ENCODE measurements at regions not wholly inside any gene's neighbourhood (a gene's known extent, or its start where the extent isn't known, plus 50 kb on each side); places are given as distances from the start of the nearest gene placed in this dataset.

- no peak for TF ChIP-seq ARNTL (CRISPR knock-in tag; IDR thresholded peaks at IDR 0.05; ENCODE audit: borderline replicate concordance, low read depth)
- TF ChIP-seq TOX (CRISPR knock-in tag; IDR thresholded peaks at IDR 0.05; ENCODE audit: borderline replicate concordance) = no peak
- TF ChIP-seq PATZ1 (CRISPR knock-in tag; IDR thresholded peaks at IDR 0.05; ENCODE audit: borderline replicate concordance) = no peak
- no peak for TF ChIP-seq PPARA (CRISPR knock-in tag; IDR thresholded peaks at IDR 0.05; ENCODE audit: borderline replicate concordance)
- TF ChIP-seq, protein P1, sequence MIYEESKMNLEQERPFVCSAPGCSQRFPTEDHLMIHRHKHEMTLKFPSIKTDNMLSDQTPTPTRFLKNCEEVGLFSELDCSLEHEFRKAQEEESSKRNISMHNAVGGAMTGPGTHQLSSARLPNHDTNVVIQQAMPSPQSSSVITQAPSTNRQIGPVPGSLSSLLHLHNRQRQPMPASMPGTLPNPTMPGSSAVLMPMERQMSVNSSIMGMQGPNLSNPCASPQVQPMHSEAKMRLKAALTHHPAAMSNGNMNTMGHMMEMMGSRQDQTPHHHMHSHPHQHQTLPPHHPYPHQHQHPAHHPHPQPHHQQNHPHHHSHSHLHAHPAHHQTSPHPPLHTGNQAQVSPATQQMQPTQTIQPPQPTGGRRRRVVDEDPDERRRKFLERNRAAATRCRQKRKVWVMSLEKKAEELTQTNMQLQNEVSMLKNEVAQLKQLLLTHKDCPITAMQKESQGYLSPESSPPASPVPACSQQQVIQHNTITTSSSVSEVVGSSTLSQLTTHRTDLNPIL (CRISPR knock-in tag; IDR thresholded peaks at IDR 0.05; ENCODE audit: low read depth) = no peak
- no peak for TF ChIP-seq ZNF70 (CRISPR knock-in tag; IDR thresholded peaks at IDR 0.05)
- no peak for TF ChIP-seq TCF4 (CRISPR knock-in tag; IDR thresholded peaks at IDR 0.05; ENCODE audit: borderline replicate concordance)
These were observed 326.9 kb upstream of the SLIT2 start for GRCh38 chr4:19924761-19925160.

Data from SK-N-SH treated with all-trans-retinoic acid at 6 μM for 48 hours (cell line).